ENCODE measurements at regions not wholly inside any gene's neighbourhood (a gene's known extent, or its start where the extent isn't known, plus 50 kb on each side); places are given as distances from the start of the nearest gene placed in this dataset.
"Not testable (repeated sequence)": the region's sequence is repeated elsewhere in the genome, so short reads cannot be mapped to it uniquely, and the experiment has no call there.

DNA sequence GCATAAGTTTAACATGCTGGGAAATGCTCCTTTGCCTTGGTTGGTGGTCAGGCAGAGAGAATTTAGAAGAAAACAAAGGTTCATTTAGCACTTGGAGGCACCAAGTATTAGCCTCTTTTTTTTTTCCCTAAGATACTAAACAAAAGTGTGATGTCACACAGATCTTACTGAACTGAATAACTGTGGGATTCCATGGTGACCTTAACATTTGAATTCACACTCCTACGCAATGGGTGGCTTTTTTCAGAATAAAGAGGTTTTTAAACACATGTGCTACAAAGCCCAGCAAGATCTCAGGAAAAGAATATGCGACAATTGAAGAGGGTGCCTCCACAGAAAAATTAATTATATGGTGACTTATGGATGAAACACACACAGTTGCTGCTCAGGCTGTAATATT lies 133.4 kb upstream of the ABCB5 start:
- in situ Hi-C loops (cut with HindIII; ENCODE audit: low sequenced_read_pairs), result no loop called here
- TF ChIP-seq, protein P1, sequence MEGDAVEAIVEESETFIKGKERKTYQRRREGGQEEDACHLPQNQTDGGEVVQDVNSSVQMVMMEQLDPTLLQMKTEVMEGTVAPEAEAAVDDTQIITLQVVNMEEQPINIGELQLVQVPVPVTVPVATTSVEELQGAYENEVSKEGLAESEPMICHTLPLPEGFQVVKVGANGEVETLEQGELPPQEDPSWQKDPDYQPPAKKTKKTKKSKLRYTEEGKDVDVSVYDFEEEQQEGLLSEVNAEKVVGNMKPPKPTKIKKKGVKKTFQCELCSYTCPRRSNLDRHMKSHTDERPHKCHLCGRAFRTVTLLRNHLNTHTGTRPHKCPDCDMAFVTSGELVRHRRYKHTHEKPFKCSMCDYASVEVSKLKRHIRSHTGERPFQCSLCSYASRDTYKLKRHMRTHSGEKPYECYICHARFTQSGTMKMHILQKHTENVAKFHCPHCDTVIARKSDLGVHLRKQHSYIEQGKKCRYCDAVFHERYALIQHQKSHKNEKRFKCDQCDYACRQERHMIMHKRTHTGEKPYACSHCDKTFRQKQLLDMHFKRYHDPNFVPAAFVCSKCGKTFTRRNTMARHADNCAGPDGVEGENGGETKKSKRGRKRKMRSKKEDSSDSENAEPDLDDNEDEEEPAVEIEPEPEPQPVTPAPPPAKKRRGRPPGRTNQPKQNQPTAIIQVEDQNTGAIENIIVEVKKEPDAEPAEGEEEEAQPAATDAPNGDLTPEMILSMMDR (IDR thresholded peaks at IDR 0.05; ENCODE audit: low read depth, low read length, missing control alignments), result no peak
- no peak overlapping the region for H3K4me3 ChIP-seq (ENCODE audit: low read depth, low read length)
- no peak for DNase-seq (ENCODE audit: low read depth)

GRCh38 chr7:20484356-20484755 lies 131.1 kb upstream of the ABCB5 start:
- TF ChIP-seq, protein P1 (IDR thresholded peaks at IDR 0.05; ENCODE audit: low read depth, low read length, missing control alignments), result no peak
- no peak for DNase-seq (ENCODE audit: low read depth)
- no peak overlapping the region for H3K4me3 ChIP-seq (ENCODE audit: low read depth, low read length)
- in situ Hi-C loops (cut with HindIII; ENCODE audit: low sequenced_read_pairs), result no loop called here

- DNase-seq (ENCODE audit: low read depth), result no peak
- TF ChIP-seq, protein P1 (IDR thresholded peaks at IDR 0.05; ENCODE audit: low read depth, low read length, missing control alignments), result no peak
- in situ Hi-C loops (cut with HindIII; ENCODE audit: low sequenced_read_pairs), result no loop called here
- H3K4me3 ChIP-seq (ENCODE audit: low read depth, low read length), result no peak overlapping the region
Observed at GRCh38 chr7:20488850-20489249, 126.6 kb upstream of the ABCB5 start.

DNA sequence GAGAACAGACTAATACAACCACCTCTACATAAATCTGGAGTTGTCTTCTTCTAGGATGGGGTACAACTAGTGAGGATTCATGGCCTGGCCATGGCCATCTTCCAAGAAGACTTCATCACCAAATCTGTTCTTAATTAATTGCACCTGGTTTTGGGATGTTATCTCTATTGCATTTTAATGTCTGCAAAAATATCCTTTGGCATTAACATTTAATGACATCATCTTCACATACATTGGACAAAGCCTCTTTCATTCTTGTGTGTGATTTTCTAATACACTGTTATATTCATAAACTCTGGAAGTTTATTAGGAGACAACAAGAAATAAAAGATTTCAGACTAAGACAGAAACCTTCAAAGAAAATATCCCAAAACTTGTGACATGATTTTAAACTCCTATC lies 124.2 kb upstream of the ABCB5 start:
- no peak for DNase-seq (ENCODE audit: low read depth)
- TF ChIP-seq, protein P1 (IDR thresholded peaks at IDR 0.05; ENCODE audit: low read depth, low read length, missing control alignments), result no peak
- no peak overlapping the region for H3K4me3 ChIP-seq (ENCODE audit: low read depth, low read length)
- in situ Hi-C loops (cut with HindIII; ENCODE audit: low sequenced_read_pairs), result no loop called here

DNA sequence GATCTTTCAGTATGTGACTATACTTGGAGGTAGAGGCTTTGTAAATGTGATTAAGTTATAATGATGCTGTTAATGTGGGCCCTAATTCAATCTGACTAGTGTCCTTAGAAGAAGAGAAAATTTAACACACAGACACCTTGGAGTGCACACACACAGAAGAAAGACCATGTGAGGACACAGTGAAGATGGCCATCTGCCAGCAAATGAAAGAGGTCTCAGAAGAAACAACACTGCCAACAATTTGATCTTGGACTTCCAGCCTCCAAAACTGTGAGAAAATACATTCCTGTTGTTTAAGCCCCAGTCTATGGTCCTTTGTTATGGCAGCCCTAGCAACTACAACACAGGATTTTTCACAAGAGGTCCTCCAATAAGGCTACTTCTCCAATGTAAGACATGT lies 120.9 kb upstream of the ABCB5 start:
- no peak for DNase-seq (ENCODE audit: low read depth)
- TF ChIP-seq, protein P1 (IDR thresholded peaks at IDR 0.05; ENCODE audit: low read depth, low read length, missing control alignments), result no peak
- no peak overlapping the region for H3K4me3 ChIP-seq (ENCODE audit: low read depth, low read length)
- in situ Hi-C loops (cut with HindIII; ENCODE audit: low sequenced_read_pairs), result no loop called here

DNA sequence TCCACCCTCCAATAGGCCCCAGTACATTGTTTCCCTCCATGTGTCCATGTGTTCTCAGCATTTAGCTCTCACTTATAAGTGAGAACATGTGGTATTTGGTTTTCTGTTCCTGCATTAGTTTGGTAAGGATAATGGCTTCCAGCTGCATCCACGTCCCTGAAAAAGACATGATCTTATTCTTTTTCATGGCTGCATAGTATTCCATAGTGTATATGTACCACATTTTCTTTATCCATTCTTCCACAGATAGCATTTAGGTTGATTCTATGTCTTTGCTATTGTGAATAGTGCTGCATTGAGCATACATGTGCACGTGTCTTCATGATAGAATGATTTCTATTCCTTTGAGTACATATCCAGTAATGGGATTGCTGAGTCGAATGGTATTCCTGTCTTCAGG lies 114.0 kb upstream of the ABCB5 start:
- H3K4me3 ChIP-seq (ENCODE audit: low read depth, low read length); in situ Hi-C loops (cut with HindIII; ENCODE audit: low sequenced_read_pairs); DNase-seq (ENCODE audit: low read depth): not testable (repeated sequence)

DNA sequence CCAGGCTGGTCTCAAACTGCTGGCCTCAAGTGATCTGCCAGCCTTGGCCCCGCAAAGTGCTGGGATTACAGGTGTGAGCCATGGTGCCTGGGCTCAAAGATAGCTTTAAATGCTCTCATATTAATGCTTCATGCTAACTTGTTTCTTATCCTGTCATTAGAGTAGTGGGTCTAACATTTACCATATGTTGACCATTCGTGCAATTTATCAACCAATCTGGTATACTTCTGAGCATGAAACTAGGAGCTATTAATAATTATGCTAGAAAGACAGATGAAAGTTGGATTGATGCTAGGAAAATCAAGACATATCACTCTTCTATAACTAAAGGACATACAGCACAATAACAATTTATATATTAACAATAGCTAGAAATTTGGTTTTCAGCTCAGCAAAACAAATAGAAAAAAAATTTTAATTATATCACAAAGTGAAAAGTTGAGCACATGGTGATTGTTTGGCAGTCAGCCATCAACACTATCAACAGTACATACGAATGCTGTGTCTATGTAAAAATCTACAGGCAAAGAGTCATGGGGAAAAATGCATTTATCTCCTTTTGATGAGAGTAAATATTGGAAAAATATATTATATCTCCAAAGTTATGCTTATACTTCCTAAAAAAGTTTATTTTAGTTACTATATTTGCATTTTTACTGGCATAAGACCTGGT lies 112.1 kb upstream of the ABCB5 start:
- TF ChIP-seq, protein P1 (IDR thresholded peaks at IDR 0.05; ENCODE audit: low read depth, low read length, missing control alignments), result no peak
- in situ Hi-C loops (cut with HindIII; ENCODE audit: low sequenced_read_pairs), result no loop called here
- no peak overlapping the region for H3K4me3 ChIP-seq (ENCODE audit: low read depth, low read length)
- no peak for DNase-seq (ENCODE audit: low read depth)
